SIG-M5 (cell line): ENCODE measurements at regions not wholly inside any gene's neighbourhood (a gene's known extent, or its start where the extent isn't known, plus 50 kb on each side); places are given as distances from the start of the nearest gene placed in this dataset.
"Not testable (repeated sequence)": the region's sequence is repeated elsewhere in the genome, so short reads cannot be mapped to it uniquely, and the experiment has no call there.

Experiments
- DNase-seq: peaks from one replicate; lab custom pipeline; 2025; lab: John Stamatoyannopoulos, UW

GRCh38 chr3:171915275-171915674 lies 72.1 kb downstream of the TMEM212 start:
- no peak for DNase-seq

- no peak for DNase-seq
These were observed 73.7 kb downstream of the TMEM212 start for GRCh38 chr3:171916888-171917287.

GRCh38 chr3:171922629-171923028 lies 79.5 kb downstream of the TMEM212 start:
- DNase-seq: not testable (repeated sequence)

DNA sequence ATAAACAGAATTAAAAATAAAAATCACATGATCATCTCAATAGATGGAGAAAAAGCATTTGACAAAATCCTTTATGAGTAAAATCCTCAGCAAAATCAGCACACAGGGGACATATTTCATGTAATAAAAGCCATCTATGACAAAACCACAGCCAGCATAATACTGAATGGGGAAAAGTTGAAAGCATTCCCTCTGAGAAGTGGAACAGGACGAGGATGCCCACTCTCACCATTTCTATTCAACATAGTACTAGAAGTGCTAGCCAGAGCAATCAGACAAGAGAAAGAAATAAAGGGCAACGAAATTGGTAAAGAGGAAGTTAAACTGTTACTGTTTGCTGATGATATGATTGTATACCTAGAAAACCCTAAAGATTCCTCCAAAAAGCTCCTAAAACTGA lies 80.5 kb downstream of the TMEM212 start:
- not testable (repeated sequence) for DNase-seq

DNA sequence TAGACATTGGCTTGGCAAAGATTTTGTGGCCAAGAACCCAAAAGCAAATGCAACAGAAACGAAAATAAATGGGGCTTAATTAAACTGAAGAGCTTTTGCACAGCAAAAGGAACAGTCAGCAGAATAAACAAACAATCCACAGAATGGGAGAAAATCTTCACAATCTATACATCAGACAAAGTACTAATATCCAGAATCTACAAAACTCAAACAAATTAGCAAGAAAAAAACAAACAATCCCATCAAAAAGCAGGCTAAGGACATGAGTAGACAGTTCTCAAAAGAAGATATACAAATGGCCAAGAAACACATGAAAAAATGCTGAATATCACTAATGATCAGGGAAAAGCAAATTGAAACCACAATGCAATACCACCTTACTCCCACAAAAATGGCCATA lies 81.7 kb downstream of the TMEM212 start:
- not testable (repeated sequence) for DNase-seq

GRCh38 chr3:171932153-171932611 lies 89.0 kb downstream of the TMEM212 start:
- no peak for DNase-seq

GRCh38 chr3:171933441-171933840 lies 90.3 kb downstream of the TMEM212 start:
- DNase-seq: no peak

- no peak for DNase-seq
These were observed 92.3 kb downstream of the TMEM212 start for GRCh38 chr3:171935261-171936123.

GRCh38 chr3:171936191-171936841 lies 93.2 kb downstream of the TMEM212 start:
- peak; percentile 71 for DNase-seq

GRCh38 chr3:171939578-171939977 lies 96.4 kb downstream of the TMEM212 start:
- no peak for DNase-seq

DNA sequence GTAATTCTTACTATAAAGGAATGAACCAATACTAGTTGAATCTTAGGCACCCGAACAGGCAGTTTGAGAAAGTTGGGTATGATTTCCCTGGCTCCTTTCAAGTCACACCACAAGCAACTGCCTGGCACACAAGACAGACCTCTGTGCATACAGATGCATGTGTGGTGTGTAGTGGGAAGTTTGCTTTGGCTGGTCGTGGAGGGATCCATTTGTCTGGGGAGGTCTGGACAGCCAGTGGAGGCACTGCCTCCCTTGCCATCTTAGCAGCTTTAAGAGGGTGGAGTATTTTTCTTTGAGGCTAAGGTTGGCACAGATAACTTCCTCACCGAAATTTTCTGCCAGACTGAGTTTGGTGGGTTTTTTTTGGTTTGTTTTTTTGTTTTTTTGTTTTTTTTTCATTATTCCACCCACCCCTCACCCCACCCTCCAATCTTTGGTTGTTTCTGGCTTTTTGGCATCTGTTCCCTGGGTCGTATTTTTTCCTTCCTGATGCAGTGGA lies 97.1 kb downstream of the TMEM212 start:
- DNase-seq: no peak

DNA sequence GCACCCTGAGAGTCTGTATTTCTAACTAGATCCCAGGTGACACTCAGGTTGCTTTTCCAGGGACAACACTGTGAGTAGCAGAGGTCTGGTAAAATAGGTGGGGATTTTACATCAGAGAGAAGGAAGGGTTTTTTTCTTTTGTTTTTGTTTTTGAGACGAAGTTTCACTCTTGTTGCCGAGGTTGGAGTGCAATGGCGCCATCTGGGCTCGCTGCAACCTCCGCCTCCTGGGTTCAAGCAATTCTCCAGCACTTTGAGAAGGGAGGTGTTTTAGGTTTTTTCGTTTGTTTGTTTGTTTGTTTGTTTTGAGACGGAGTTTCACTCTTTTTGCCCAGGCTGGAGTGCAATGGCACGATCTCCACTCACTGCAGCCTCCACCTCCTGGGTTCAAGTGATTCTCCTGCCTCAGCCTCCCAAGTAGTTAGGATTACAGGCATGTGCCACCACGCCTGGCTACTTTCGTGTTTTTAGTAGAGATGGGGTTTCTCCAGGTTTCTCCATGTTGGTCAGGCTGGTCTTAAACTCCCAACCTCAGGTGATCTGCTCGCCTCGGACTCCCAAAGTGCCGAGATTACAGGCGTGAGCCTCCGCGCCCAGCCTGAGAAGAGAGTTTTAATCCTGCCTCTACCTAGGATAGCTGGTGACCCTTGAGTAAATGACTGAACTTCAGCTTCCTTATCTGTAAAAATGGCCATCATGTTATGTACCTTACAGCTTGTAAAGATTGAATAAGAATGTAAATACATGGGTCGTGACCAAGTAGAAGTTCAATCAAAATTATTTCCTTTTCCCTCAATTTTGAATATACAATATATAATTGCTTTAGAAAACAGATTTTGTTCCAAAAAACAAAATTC lies 95.9 kb upstream of the FNDC3B start:
- DNase-seq: no peak

DNA sequence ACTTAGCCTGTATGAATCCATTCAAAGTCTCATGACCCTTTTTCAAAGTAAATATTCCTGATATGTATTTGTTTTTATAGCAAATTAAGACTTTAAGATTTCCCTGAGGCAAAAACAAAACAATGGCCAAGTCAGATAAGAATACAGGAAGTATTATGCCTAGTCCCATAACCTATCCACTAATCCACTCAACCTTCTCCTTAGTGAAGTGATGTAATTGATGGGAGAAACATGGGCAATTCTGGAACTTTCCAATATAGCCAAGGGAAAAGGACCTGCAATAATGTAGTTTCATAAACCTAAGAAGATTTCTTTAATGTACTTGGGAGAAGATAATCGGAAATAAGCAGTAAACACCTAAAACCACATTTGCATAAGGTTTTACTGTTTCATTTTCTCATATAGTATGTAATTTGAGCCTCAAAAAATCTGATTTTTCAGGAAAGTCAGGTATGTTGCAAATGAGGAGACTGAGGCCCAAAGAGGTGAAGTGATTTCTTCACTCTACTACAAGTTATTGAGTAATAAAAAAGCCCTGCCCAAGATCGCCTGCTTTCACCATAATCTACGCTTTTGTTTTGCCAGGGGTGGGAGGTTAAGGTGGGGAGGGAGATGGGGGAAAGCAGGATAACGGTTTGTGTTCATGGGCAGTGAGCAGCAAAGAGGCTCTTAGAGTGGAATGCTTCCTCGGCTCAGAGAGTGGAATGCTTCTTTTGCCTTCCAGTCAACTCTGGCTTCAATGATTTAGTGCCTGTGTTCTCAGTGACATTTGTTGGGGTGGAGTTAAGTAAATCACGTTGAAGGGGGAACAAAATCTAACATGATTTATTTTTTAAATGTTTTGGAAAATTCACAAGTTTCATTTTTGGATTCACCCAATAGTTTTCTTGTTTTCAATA lies 95.0 kb upstream of the FNDC3B start:
- no peak for DNase-seq

- DNase-seq: no peak
These were observed 90.7 kb upstream of the FNDC3B start for GRCh38 chr3:171948674-171949073.

DNA sequence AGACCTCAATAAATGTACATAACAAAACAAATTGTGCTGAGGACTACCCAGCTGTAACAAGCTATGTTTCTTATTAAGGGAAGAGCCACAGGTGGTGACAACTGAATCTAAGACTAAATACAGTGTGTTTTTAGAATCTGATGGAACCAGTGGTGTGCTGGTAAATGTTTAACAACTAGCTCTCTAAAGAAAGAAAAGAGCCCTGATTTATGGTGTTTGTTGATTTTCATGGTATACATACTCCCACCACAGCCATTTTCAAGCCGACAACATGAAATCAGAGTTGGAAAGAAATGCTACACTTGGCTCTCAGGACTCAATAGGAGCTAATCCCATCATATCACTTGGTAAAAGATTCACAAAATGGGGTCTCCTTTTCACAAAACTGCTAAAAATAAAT lies 89.8 kb upstream of the FNDC3B start:
- DNase-seq: no peak

- no peak for DNase-seq
These were observed 89.0 kb upstream of the FNDC3B start for GRCh38 chr3:171950373-171950772.

DNA sequence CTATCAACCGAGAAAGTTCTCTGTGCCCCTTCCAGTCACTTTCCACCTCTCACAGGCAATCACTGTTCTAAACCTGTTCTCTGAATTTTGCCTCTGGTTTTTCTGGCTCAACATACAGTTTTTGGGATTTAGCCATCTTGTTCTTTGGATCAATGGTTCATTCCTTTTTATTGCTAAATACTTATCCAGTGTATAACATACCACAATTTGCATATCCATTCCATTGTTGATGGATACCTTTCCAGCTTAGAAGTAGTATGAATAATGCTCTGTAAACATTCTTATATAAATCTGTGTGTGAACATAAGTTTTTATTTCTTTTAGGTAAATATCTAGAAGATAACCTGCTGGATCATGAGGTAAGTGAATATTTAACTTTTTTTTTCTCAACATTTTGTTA lies 87.8 kb upstream of the FNDC3B start:
- DNase-seq: no peak

DNA sequence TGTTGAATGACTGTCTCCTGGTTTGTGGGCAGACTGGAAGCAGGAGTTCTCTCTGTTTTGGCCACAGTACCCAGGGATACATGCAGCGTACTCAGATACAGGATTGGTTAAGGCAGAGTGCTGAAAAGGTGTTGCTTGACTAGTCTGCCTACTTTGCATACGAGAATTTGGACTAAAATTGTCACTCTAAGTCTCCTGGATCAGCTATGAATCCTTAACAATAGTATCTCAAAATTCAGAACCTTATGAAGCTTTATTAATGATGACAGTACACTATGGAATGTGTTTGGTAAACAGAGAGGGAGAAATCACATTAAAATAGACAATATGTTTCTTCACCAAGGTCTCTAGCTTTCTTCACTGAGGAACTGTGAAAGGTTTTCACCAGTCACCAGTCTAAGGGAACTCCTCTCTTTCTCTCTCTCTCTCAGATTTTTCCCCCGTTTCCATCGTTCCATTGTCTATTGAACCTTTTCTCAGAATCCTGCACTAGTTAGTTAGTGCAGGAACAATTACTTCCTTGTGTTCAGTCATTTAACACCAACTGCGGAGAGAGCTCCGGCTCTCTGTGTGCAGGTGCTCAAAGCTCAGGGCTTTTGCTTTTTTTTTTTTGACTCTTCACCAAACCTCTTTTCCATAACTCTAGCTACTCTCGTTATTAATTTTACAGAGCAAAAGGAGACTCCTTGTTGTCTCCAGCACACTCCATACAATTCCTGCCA lies 85.9 kb upstream of the FNDC3B start:
- DNase-seq: no peak

- DNase-seq: no peak
These were observed 84.5 kb upstream of the FNDC3B start for GRCh38 chr3:171954690-171955383.

- no peak for DNase-seq
These were observed 83.8 kb upstream of the FNDC3B start for GRCh38 chr3:171955598-171955997.
